SK-N-SH treated with all-trans-retinoic acid at 6 μM for 48 hours (cell line): ENCODE measurements at regions not wholly inside any gene's neighbourhood (a gene's known extent, or its start where the extent isn't known, plus 50 kb on each side); places are given as distances from the start of the nearest gene placed in this dataset.

Source experiments
- ATAC-seq: fragments of 200-7000 bp; cut with Tn5 transposase; 3 replicates; pipeline ENCODE4 v1.9.1; 2020; ENCODE audit warnings: mild to moderate bottlenecking, moderate library complexity
- ARNTL ChIP-seq: fragments of 450-650 bp; formaldehyde crosslinking; IDR thresholded peaks from 2 replicates; pipeline ENCODE4 v1.5.0; 2020; ENCODE audit warnings: low read depth, mild to moderate bottlenecking, moderate library complexity, borderline replicate concordance
- BACH2 ChIP-seq: fragments of 250-450 bp; sonication (Bioruptor Pico); IDR thresholded peaks from 2 replicates; pipeline ENCODE4 v1.9.0; 2021; ENCODE audit warnings: mild to moderate bottlenecking, borderline replicate concordance
- CSDC2 ChIP-seq: fragments of 250-450 bp; sonication (Bioruptor Pico); IDR thresholded peaks from 2 replicates; pipeline ENCODE4 v1.5.0; 2020; ENCODE audit warnings: mild to moderate bottlenecking, moderate library complexity
- ESRRG ChIP-seq: fragments of 250-450 bp; sonication (Bioruptor Pico); IDR thresholded peaks from 2 replicates; pipeline ENCODE4 v1.6.1; 2021; ENCODE audit warnings: mild to moderate bottlenecking
- ISL1 ChIP-seq: fragments of 250-450 bp; sonication (Bioruptor Pico); IDR thresholded peaks from 2 replicates; pipeline ENCODE4 v2.1.2; 2022; ENCODE audit warnings: mild to moderate bottlenecking, moderate library complexity
- OSR1 ChIP-seq: fragments of 250-450 bp; sonication (Bioruptor Pico); IDR thresholded peaks from 2 replicates; pipeline ENCODE4 v1.8.0; 2022; ENCODE audit warnings: moderate library complexity, mild to moderate bottlenecking, inconsistent platforms
- PPARA ChIP-seq: fragments of 250-450 bp; sonication (Bioruptor Pico); IDR thresholded peaks from 2 replicates; pipeline ENCODE4 v1.5.0; 2020; ENCODE audit warnings: mild to moderate bottlenecking, borderline replicate concordance
- RARB ChIP-seq: fragments of 250-450 bp; sonication (Bioruptor Pico); IDR thresholded peaks from 2 replicates; pipeline ENCODE4 v1.8.0; 2021; ENCODE audit warnings: mild to moderate bottlenecking, moderate library complexity
- SNAI2 ChIP-seq: fragments of 250-450 bp; sonication (Bioruptor Pico); IDR thresholded peaks from 2 replicates; pipeline ENCODE4 v1.5.0; 2020; ENCODE audit warnings: mild to moderate bottlenecking, moderate library complexity
- TCF4 ChIP-seq: fragments of 250-450 bp; sonication (Bioruptor Pico); IDR thresholded peaks from 2 replicates; pipeline ENCODE4 v1.8.0; 2021; ENCODE audit warnings: mild to moderate bottlenecking, moderate library complexity, borderline replicate concordance
- TOX ChIP-seq: fragments of 250-450 bp; sonication (Bioruptor Pico); IDR thresholded peaks from 2 replicates; pipeline ENCODE4 v1.8.0; 2021; ENCODE audit warnings: mild to moderate bottlenecking, moderate library complexity, borderline replicate concordance
- ZC3H10 ChIP-seq: fragments of 250-450 bp; sonication (Bioruptor Pico); IDR thresholded peaks from 2 replicates; pipeline ENCODE4 v1.5.1; 2021; ENCODE audit warnings: mild to moderate bottlenecking, moderate library complexity
- ZFP3 ChIP-seq: fragments of 250-450 bp; sonication (Bioruptor Pico); IDR thresholded peaks from 2 replicates; pipeline ENCODE4 v1.5.0; 2020; ENCODE audit warnings: mild to moderate bottlenecking, moderate library complexity
- ZFP30 ChIP-seq: fragments of 450-650 bp; formaldehyde crosslinking; IDR thresholded peaks from 2 replicates; pipeline ENCODE4 v1.5.0; 2022; ENCODE audit warnings: mild to moderate bottlenecking, moderate library complexity
- ZNF565 ChIP-seq: fragments of 450-650 bp; formaldehyde crosslinking; conservative IDR thresholded peaks from 2 replicates; pipeline ENCODE4 v1.5.0; 2020; ENCODE audit warnings: low read depth, mild to moderate bottlenecking, moderate library complexity
- ZNF70 ChIP-seq: fragments of 450-650 bp; formaldehyde crosslinking; IDR thresholded peaks from 2 replicates; pipeline ENCODE4 v1.5.0; 2020; ENCODE audit warnings: mild to moderate bottlenecking, moderate library complexity
- ZNF8 ChIP-seq: fragments of 450-650 bp; formaldehyde crosslinking; IDR thresholded peaks from 2 replicates; pipeline ENCODE4 v1.5.0; 2020; ENCODE audit warnings: mild to moderate bottlenecking, moderate library complexity
- TF ChIP-seq, protein P1 (sequence below): fragments of 250-450 bp; sonication (Bioruptor Pico); IDR thresholded peaks from 2 replicates; pipeline ENCODE4 v1.5.1; 2020; ENCODE audit warnings: low read depth, mild to moderate bottlenecking, moderate library complexity
- TF ChIP-seq, protein P2 (sequence below): fragments of 250-450 bp; sonication (Bioruptor Pico); IDR thresholded peaks from 2 replicates; pipeline ENCODE4 v1.8.0; 2020; ENCODE audit warnings: mild to moderate bottlenecking, moderate library complexity, borderline replicate concordance
- TF ChIP-seq, protein P3 (sequence below): fragments of 250-450 bp; sonication (Bioruptor Pico); IDR thresholded peaks from 2 replicates; pipeline ENCODE4 v1.5.0; 2020; ENCODE audit warnings: mild to moderate bottlenecking, moderate library complexity
- TF ChIP-seq, protein P4 (sequence below): fragments of 250-450 bp; sonication (Bioruptor Pico); IDR thresholded peaks from 2 replicates; pipeline ENCODE4 v1.5.1; 2021; ENCODE audit warnings: mild to moderate bottlenecking, moderate library complexity
- TF ChIP-seq, protein P5 (sequence below): fragments of 250-450 bp; sonication (Bioruptor Pico); IDR thresholded peaks from 2 replicates; pipeline ENCODE4 v1.8.0; 2021; ENCODE audit warnings: low read depth, mild to moderate bottlenecking, moderate library complexity, borderline replicate concordance

DNA sequence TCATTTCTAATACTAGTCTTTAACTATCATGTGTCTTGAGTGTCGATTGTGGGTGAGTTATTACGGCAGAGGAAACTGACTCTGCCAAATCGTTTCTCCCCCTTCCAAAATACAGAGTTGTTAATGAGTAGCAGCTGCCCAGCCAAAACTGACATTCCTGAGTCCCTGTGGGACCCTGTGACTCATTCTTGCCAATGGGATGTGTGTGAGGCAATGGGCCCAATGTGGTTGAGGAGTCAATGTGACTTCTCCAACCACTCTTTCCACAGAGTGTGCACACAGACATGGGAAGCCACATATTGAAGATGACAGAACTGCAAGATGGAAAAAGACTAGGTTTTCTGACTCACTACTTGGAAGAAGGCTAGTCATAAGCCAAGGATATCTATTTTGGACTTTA lies 434.7 kb downstream of the DTWD2 start:
- no peak for ATAC-seq
- TF ChIP-seq ZC3H10 (no peak), ZNF70 (no peak), ESRRG (CRISPR knock-in tag) (no peak), CSDC2 (no peak), ZNF565 (CRISPR knock-in tag) (no peak), ARNTL (CRISPR knock-in tag) (no peak), TCF4 (CRISPR knock-in tag) (no peak), SNAI2 (CRISPR knock-in tag) (no peak), RARB (no peak), TOX (CRISPR knock-in tag) (no peak), ZNF8 (CRISPR knock-in tag) (no peak), ZFP30 (CRISPR knock-in tag) (no peak), BACH2 (CRISPR knock-in tag) (no peak), OSR1 (no peak), PPARA (no peak), ISL1 (CRISPR knock-in tag) (no peak), ZFP3 (CRISPR knock-in tag) (no peak)
- TF ChIP-seq, protein P1, sequence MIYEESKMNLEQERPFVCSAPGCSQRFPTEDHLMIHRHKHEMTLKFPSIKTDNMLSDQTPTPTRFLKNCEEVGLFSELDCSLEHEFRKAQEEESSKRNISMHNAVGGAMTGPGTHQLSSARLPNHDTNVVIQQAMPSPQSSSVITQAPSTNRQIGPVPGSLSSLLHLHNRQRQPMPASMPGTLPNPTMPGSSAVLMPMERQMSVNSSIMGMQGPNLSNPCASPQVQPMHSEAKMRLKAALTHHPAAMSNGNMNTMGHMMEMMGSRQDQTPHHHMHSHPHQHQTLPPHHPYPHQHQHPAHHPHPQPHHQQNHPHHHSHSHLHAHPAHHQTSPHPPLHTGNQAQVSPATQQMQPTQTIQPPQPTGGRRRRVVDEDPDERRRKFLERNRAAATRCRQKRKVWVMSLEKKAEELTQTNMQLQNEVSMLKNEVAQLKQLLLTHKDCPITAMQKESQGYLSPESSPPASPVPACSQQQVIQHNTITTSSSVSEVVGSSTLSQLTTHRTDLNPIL (CRISPR knock-in tag), result no peak
- TF ChIP-seq, protein P2, sequence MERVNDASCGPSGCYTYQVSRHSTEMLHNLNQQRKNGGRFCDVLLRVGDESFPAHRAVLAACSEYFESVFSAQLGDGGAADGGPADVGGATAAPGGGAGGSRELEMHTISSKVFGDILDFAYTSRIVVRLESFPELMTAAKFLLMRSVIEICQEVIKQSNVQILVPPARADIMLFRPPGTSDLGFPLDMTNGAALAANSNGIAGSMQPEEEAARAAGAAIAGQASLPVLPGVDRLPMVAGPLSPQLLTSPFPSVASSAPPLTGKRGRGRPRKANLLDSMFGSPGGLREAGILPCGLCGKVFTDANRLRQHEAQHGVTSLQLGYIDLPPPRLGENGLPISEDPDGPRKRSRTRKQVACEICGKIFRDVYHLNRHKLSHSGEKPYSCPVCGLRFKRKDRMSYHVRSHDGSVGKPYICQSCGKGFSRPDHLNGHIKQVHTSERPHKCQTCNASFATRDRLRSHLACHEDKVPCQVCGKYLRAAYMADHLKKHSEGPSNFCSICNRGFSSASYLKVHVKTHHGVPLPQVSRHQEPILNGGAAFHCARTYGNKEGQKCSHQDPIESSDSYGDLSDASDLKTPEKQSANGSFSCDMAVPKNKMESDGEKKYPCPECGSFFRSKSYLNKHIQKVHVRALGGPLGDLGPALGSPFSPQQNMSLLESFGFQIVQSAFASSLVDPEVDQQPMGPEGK, result no peak
- TF ChIP-seq, protein P3, sequence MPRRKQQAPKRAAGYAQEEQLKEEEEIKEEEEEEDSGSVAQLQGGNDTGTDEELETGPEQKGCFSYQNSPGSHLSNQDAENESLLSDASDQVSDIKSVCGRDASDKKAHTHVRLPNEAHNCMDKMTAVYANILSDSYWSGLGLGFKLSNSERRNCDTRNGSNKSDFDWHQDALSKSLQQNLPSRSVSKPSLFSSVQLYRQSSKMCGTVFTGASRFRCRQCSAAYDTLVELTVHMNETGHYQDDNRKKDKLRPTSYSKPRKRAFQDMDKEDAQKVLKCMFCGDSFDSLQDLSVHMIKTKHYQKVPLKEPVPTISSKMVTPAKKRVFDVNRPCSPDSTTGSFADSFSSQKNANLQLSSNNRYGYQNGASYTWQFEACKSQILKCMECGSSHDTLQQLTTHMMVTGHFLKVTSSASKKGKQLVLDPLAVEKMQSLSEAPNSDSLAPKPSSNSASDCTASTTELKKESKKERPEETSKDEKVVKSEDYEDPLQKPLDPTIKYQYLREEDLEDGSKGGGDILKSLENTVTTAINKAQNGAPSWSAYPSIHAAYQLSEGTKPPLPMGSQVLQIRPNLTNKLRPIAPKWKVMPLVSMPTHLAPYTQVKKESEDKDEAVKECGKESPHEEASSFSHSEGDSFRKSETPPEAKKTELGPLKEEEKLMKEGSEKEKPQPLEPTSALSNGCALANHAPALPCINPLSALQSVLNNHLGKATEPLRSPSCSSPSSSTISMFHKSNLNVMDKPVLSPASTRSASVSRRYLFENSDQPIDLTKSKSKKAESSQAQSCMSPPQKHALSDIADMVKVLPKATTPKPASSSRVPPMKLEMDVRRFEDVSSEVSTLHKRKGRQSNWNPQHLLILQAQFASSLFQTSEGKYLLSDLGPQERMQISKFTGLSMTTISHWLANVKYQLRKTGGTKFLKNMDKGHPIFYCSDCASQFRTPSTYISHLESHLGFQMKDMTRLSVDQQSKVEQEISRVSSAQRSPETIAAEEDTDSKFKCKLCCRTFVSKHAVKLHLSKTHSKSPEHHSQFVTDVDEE (CRISPR knock-in tag), result no peak
- TF ChIP-seq, all 23 proteins: peak for 0

DNA sequence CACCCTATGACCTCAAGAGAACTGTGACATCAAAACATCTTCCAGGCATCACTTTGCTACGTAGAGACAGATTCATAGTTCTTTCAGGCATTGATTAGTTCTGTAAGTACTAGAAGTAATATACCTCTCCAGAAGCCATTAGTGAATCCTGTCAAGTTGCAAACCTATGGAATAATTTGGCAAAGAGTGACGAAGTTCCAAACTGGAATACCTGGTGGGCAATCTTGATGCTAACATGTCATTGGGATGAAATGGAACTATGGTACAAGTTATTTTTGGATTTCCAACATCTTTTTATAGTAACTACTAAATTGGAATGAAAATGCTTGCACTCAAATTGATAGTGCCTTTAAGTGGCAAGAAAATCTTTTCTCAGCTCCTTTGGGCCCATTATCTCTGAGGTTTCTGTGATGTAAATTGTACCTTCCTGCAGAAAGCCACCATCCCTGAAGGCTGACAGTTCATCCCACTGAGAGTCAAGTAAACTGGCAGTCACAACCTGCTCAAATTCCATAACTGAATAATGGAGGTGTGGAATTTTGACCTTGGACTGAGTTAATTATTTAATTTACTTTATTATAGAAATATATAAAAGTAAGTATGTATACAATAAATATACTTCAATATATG lies 435.5 kb downstream of the DTWD2 start:
- TF ChIP-seq ZFP30 (CRISPR knock-in tag) (no peak), ZNF8 (CRISPR knock-in tag) (no peak)
- TF ChIP-seq, protein P3 (CRISPR knock-in tag), result no peak
- ATAC-seq, result no peak

DNA sequence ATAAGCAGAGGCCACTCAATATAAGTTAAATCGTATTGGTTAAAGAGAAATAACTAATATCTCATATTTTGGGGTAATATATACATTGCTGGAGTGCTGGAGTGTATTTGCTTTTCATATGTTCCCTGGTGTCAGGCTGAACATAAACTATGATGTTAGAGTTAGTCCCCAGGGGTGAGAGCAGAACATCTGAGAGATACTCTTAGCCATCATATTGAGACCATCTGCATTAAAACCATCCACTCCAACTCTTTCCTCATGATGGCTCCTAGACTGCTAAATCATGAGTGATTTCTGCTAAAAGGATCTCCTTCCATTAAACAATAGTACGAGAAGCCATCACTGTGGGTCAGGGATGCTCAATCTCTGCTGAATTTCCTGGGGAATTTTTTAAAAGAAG lies 436.2 kb downstream of the DTWD2 start:
- ATAC-seq, result no peak
- TF ChIP-seq ZNF70, result no peak

DNA sequence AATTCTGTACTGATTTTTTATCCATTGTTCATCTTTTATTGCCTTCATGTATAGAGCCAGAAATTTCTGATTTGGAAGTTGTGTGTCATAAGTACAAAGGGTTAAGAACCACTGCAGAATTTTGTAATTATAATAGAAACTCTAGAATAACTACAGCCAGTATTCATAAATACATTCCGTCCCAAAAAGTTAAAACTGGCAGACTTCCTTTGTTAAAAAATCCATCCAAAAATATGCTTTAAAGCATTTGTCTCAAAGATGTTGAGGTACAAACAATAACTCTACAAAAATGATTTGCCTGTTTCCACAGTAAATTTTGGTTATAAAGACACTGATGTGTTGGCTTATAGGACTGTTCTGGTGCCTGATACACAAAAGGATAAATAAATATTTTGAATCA lies 436.6 kb downstream of the DTWD2 start:
- ATAC-seq, result no peak
- TF ChIP-seq RARB (no peak), SNAI2 (CRISPR knock-in tag) (no peak), ZNF70 (no peak), ZFP3 (CRISPR knock-in tag) (no peak), BACH2 (CRISPR knock-in tag) (no peak), CSDC2 (no peak), ZNF565 (CRISPR knock-in tag) (no peak), ZFP30 (CRISPR knock-in tag) (no peak), TOX (CRISPR knock-in tag) (no peak), ISL1 (CRISPR knock-in tag) (no peak), ARNTL (CRISPR knock-in tag) (no peak)
- TF ChIP-seq, protein P4, sequence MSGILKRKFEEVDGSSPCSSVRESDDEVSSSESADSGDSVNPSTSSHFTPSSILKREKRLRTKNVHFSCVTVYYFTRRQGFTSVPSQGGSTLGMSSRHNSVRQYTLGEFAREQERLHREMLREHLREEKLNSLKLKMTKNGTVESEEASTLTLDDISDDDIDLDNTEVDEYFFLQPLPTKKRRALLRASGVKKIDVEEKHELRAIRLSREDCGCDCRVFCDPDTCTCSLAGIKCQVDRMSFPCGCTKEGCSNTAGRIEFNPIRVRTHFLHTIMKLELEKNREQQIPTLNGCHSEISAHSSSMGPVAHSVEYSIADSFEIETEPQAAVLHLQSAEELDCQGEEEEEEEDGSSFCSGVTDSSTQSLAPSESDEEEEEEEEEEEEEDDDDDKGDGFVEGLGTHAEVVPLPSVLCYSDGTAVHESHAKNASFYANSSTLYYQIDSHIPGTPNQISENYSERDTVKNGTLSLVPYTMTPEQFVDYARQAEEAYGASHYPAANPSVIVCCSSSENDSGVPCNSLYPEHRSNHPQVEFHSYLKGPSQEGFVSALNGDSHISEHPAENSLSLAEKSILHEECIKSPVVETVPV, result no peak
- TF ChIP-seq, protein P2, result no peak
- TF ChIP-seq, protein P5, sequence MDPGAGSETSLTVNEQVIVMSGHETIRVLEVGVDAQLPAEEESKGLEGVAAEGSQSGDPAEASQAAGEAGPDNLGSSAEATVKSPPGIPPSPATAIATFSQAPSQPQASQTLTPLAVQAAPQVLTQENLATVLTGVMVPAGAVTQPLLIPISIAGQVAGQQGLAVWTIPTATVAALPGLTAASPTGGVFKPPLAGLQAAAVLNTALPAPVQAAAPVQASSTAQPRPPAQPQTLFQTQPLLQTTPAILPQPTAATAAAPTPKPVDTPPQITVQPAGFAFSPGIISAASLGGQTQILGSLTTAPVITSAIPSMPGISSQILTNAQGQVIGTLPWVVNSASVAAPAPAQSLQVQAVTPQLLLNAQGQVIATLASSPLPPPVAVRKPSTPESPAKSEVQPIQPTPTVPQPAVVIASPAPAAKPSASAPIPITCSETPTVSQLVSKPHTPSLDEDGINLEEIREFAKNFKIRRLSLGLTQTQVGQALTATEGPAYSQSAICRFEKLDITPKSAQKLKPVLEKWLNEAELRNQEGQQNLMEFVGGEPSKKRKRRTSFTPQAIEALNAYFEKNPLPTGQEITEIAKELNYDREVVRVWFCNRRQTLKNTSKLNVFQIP (CRISPR knock-in tag), result no peak
